NCI-H2029 treated with DMSO at 0.1 percent for 48 hours (cell line): ENCODE measurements at regions not wholly inside any gene's neighbourhood (a gene's known extent, or its start where the extent isn't known, plus 50 kb on each side); places are given as distances from the start of the nearest gene placed in this dataset.
"Not testable (repeated sequence)": the region's sequence is repeated elsewhere in the genome, so short reads cannot be mapped to it uniquely, and the experiment has no call there.

Experiments used
- DNase-seq: peaks from one replicate; lab custom pipeline; 2025; lab: John Stamatoyannopoulos, UW

DNA sequence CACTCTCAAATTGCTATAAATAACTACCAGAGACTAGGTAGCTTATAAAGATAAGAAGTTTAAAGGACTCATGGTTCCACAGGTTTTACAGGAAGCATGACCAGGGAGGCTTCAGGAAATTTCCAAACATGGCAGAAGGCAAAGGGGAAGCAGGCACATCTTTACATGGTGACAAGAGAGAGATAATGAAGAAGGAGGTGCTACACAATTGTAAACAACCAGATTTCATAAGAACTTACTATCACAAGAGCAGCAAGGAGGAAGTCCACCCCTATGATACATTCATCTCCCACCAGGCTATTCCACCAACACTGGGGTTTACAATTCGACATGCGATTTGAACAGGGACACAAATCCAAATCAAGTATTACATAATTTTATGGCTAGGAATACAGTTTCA lies 257.7 kb downstream of the BTG1 start:
- no peak for DNase-seq

DNA sequence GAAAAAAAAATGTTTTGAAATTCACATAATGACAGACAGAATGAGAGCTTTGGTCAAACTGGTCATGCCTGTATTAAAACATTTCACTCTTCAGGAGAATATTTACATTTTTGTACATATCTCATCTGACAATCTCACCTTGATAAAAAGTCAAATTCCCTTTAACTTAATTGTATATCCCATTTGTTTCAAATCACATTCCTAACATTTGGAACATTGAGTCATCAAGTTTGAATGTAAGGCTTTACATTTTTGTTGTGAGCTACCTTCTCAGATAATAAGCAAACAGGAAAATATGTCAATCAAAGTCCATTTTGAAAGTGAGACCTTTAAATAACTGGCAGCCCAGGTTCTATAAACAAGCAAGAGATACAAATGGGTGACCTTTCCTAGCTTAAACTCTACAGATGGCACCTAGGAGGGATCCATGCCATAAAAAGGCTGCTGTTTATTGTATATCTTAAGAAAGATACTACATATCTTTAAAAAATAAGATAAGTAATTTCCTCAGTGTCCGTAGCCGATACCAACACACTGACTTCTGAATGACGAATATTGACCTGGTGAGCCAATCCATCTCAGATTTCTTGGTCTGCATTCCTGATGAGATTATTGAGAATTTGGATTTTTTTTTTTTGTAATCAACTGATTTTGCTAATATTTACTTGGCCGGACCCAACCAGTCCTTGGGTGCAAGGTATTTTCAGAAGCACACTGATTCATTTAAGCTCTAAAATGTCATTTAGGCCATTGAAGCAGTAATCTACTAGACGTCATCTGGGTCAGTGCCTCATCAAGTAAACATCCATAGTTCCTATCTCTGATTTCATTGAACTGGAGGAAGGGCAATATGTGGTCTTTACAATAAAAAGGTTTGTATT lies 259.6 kb downstream of the BTG1 start:
- no peak for DNase-seq

DNA sequence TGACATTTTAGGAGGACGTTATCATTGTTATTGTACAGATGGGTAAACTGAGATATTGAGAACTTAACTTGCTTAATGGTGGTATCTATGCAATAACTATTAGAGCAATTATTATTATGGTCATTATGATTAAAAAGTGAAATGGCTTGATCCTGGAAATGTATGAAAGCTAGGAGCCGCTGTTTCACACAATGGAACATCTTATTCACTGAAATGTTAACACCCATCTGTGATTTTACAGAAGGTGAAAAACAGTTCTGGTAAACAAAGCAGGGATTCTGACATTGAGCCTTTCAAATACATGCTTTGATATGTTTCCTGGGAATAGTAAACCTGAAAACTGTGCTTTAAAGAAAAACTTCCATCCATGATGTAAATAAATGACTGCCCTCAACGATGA lies 261.4 kb downstream of the BTG1 start:
- DNase-seq = no peak

DNA sequence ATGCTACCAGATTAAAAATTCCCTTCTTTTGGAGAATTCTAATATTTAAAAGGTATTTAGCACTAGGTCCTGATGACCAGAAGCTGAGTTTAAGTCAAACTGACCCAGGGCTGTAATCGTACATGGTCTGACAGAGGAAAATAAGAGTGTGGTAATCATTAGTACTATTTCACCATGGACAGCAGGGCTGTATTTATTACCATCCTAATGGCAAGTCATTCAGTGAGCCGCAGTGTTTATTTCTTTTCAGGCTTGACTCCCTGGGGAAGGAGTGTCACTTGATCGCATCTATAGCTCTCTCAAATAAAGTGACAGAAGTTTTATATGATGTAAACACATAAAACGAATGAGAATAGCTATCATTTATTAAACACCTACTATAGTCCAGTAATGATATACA lies 261.8 kb downstream of the BTG1 start:
- no peak for DNase-seq

DNA sequence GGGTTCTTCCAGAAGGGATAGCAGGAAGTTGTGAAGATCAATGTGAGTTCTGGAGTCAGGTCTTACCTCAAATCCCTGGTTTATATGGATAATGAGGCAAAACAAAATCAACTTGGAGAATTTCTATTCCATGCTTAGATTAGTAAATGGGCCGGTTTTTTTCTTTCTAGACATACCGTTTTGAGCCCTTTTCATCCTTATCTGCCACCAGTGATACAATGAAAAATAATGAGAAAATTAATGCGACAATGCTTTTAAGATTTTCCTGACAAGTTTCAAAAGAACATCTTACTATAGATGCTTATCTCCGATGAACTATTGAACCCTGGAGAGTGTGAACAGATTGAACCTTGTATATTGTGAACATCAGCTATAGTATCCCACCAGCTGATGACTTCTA lies 262.7 kb downstream of the BTG1 start:
- no peak for DNase-seq

DNA sequence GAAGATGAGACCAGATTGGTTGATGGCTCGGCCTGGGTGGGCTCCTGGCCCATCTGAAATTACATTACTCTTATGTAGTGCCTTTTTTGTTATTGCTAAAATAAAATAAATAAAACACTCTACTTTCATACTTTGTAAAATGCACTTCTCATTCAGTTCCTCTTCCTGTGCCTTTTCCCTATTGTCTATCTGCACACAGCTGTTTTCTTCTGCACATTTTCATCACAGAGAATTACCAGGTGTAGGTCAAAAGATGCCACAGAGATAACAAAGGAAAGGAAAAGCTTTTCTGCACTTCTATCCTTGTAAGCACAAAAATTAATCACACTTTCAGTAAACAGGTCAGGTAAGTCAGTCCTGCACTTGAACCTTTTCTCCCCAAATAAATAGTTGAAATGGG lies 265.1 kb downstream of the BTG1 start:
- DNase-seq = no peak

DNA sequence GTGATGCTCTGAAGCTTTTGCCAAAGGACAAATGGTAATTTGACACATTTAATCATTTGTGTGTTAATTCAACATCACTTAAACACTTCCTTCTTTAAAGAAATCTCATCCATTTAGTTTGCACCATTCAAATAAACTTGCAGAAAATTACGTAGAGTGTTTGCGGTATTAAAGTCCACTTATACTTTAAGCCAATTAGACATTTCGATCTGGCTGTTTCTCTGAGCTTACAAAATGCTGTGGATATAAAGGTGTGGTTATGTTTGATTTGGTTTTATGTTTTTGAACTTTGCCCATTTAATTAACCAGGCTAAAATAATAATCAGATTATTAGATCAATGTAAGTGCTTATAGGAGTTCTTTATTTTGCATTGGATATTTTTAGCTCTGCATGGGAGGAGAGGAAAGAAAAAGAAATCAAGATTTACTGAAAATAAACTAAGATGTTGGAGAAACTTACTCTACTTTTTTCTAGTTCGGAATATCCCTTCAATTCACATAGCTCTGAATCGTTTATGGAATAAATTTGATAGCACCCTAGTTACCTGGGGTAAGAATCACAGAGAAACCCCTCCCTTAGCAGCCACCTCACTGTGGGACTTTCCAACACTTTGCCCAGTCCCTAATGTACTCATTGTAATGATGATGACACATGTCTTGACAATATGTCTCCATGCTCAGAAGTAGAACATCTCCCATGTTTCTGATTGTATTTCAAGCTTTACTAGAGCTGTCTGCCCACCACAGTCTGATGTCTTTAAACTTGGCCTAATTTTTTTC lies 268.0 kb downstream of the BTG1 start:
- no peak for DNase-seq

DNA sequence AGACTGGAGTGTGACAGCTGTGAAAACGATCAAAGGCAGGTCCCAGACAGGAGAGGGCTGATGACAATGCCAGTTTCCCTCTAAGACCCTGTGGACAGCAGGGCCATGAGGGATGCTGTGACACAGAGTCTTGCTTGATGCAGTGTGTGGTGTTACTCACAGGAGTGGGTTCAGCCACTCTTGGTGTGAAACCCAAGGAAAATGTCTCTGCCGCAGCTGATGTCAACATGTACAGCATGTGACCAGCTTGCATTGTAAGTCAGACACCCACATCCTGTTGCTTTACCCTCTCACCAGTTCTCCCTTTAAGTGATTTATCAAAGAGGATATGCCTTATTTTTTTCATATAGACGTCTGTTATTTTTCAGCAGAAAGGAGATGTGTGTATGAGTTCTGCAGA lies 268.6 kb downstream of the BTG1 start:
- DNase-seq = no peak

DNA sequence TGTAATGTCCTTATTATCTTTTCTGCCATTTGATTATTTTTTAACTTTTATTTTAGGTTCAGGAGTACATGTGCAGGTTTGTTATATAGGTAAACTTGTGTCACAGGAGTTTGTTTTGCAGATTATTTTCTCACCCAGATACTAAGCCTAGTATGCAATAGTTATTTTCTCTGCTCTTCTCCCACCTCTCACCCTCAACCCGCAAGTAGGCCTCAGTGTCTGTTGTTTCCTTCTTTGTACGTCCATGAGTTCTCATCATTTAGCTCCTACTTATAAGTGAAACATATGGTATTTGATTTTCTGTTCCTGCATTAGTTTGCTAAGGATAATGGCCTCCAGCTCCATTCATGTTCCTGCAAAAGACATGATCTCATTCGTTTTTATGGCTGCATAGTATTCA lies 270.0 kb downstream of the BTG1 start:
- DNase-seq = not testable (repeated sequence)

DNA sequence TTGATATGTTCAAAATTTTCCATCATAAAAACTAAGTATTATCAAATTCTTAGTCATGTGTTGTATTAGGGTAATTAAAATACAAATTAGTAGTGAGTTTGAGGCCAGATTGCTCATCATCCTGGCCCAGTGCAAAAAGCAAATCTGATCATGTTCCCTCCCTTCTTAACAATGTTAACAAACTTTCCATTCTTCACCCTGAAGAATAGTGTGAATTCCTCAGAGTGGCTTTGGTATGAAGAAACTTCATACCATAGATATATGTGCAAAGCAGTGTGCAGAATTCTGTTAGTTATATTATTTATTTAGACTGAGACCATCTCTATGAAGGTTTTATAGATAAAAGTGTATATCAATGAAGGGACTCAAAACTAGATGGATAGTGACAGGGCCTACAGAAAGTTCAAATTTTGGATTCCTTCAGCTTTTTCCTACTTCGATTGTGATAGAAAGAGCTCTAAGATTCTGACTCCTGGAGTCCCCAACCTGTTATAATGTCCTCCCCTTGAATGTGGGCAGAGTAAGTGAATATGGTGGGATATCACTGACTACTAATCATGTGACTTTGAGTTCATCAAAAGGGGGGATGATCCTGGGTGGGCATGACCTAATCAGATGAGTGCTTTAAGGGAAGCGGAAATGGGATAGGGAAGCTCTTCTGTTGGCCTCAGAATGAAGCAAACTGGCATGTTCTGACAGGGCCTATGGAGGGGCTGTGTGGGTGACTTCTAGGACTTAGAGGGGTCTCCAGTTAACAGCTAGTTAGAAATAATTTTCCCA lies 271.4 kb downstream of the BTG1 start:
- DNase-seq = no peak

DNA sequence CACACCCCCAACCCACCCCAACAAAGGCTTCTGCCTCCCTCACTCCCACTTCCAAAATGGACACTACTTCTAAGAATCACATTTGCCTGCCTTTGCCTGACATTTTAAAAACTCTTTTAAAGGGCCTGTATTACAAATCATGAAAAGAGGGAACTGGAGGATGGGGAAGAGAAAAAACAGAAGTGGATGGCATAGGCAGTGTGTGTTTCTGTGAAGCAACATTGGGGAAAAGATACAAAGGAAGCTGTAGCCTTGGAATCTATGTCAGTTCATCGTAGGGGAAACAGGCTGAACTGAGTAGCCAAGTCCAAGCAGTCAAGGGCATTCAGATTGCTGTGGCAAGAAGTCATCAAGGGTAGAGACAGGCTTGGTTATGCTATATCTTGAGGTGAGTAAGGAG lies 273.9 kb downstream of the BTG1 start:
- DNase-seq = no peak

DNA sequence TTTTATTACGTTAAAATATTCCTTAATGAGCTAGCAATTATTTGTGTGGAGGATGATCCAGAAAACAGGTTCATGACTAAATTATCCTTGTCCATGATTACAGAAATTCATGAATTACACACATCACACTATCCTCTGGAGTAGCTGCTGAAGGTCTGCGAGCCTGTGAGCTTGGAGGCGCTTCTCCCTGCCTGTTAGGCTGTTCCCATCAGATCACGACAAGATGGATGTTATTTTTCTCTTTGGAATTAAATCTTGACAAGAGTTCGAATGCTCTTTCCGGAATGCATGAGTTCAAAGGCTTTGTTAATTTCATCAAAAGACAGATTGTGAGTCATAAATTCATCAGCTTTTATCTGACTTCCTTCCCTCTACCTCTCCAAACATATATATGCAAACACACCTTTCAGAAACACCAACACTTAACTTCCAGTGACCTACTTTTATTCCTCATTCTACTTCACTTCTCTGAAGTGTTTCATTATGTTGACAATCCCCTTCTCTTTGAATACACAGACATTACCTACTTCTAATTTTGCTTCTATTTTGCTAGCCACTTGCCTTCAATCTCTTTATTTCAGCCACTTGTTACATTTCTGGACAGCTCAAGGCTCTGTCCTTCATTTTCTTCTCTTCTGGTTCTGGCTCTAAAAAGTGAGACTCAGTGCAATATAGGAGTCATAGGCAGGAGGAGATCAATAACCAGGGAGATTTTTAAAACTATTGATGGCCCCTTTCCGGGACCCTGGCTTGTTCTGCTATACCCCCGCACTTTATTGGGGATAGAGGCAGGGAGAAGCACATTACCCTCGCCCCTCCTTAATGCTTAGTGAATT lies 274.6 kb downstream of the BTG1 start:
- DNase-seq = peak; percentile 69

DNA sequence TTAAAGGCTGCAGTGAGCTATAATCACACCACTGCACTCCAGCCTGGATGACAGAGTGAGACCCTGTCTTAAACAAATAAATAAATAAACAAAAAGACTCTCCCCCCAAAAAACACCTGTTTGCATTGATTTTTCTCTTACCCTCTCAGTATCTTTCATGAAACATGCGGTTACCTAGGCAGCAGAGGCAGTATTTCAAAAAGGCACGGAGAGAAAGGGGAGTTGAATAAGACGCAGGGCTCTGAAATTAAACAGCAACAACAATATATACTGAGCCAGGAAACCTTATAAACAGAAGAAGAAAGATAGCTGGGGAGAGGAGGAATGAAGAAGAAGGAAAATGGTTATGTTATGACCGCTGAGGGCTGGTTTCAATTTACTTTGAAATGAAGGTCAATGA lies 277.6 kb downstream of the BTG1 start:
- no peak for DNase-seq

DNA sequence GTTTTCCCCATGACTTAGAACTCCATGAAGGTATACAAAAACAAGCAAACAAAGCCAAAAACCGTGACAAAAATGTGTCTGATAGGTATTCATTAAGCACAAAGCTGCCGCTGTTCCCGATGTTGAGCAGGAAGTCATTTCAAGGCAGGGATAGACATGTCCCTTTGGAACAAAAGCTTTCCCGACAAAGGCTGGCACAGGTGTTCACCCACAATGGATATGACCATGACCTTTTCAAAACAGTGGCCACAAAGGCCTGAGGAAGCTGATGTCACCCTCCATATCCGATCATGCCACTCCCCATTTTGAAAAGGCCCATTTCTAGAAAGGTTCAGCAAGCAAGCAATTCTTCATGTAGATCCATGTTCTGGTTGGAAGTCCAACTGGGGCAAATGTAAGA lies 279.1 kb downstream of the BTG1 start:
- peak; percentile 33 for DNase-seq

DNA sequence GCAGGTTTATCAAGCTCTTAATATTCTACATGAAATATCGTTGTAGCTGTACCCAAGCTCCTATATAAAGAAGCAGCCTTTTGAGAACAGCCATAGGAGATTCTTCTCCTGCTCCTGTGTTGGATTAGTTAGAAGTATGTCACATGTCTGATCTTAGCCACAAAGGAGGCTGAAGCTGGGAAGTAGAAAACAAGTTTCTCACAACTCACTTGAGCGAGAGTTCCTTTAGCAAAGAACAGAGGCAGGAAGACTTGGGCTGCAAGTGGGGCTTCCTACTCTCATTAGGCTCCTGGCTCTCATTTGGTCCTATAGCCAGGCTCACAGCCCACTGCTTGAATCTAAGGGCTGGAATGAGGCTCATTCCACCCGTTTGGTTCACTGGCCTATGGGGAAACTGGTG lies 281.9 kb downstream of the BTG1 start:
- DNase-seq = no peak

DNA sequence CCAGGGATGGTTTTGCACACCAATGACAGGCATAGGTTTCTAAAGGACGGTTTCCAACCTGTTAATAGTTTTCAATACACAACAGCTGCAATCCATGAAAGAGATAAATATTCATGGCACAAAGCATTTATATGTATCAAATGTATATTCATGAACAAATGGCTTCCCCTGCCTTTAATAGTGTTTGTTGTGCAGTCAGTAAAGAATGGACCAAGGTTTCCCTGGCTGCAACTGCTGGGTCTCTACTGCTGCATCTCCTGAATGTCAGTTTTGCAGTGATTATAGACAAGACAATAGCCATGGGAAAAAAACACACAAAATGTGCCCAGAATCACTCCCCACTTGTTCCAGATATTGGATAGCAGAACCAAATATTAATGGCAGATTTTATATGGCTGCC lies 284.1 kb downstream of the BTG1 start:
- no peak for DNase-seq

DNA sequence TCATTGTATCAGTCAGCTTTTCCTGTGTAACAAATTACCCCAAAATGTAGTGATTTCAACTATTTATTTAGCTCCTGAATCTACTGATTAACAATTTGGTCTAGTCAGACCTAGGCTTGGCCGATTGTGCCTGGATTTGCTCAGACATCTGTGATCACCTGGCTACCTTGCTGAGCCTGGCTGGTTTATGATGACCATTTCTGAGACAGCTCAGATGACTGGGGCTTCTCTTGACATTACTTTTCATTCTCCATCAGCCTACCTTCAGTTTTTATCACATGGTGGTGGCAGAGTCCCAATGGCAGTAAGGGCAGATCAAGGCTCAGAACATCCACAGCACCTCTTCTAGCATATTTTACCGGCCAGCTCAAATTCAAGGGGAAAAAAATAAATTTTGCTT lies 286.3 kb downstream of the BTG1 start:
- no peak for DNase-seq

DNA sequence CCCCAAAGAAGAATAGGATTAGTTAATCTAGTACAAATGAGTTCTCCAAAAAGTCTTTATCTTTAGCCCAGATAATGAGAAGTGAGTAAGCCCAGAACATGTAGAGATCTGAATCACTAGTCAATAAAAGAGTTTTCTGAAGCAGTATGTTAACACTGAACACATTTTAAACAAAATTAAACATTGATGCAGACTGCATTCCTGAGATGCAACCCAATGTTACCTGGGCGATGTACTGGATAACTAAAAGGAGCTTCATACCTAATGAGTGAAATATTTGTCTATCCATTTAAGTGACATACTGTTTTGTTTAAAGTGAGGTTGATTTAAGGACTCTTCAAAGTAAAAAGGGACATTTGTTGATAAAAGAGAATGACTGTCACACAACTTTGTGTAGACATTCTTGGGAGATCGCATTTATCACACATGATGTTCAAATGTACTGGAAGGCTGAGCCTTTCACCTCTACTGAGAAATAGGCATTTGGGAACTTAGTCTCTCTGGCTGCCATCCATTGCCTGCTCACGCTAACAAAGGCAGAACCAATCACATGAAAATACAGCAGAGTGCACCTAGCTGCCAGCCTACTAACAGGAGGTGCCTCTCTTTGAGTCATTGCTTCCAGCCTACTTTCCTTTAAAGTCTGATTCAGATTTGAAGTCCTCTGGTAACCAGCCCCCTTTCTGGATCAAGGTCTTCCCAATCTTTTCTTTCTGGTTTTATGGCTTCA lies 287.7 kb downstream of the BTG1 start:
- no peak for DNase-seq

DNA sequence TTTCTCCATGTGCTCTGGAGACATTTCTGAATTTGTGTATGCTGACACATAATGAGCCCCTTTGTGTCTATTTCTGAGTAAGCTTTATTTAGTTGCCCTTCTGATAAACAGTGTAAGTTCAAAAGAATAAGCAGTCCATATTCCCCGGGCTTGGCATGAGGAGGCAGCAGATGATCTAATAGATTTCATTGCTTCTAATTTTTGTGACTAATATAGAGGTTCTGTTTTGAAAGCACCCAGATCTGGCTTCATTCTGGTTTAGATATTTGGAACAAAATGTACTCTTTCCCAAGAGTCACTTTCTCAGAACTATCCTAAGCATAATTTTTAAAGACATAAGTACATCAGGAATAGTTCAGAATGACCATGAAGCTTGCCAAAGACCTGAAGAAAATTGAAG lies 290.9 kb downstream of the BTG1 start:
- no peak for DNase-seq

DNA sequence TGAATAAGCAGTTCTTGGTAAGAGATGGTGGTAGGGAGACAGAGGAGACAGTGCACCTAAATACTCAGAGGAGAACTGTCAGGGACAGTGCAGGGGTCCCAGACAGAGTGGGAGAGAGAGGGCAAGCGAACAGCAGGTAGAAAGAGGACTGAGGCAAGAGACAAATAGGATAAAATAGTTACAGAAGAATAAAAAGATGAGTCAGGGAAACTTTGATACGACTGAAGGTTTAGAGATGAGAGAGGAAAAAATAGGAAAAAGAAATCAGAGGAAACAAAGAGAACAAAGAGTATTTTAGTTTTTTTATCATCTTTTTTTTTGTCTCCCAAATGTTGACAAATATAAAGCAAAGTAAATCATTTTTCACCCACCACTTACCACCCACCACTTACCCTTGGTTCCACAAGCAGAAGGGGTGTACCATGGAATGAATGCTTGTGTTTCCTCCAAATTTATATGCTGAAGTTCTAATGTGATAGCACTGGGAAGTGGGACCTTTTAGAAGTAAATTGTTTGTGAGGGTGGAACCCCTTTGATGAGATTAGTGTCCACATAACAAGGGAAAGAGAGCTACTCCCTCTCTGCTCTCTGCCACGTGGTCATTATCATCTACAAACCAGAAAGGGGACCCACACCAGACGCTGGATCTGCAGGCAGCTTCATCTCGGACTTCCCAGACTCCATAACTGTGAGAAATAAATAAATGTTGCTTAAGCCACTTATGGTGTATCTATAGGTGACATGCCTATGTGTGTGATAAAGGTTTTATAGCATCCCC lies 292.1 kb downstream of the BTG1 start:
- DNase-seq = no peak
